HepG2 (cell line): ENCODE measurements at regions not wholly inside any gene's neighbourhood (a gene's known extent, or its start where the extent isn't known, plus 50 kb on each side); places are given as distances from the start of the nearest gene placed in this dataset.

Source experiments
- ATAC-seq: fragments of 200-7000 bp; cut with Tn5 transposase; 3 replicates; pipeline ENCODE4 v1.9.1; 2020; ENCODE audit warnings: mild to moderate bottlenecking, moderate library complexity
- BruUV-seq: library from RNA; stranded (reverse); fragments of 400-500 nt; replicated peaks from 2 replicates; lab custom pipeline; 2021; lab: Mats Ljungman, UMichigan
- CTCF ChIA-PET: fragments of 300-600 bp; formaldehyde crosslinking; extraction: SDS; loops from one replicate; lab custom pipeline; 2021; ENCODE audit warnings: low total read pairs, inconsistent platforms, low intra/inter-chr PET ratio; lab: Yijun Ruan, JAX
- POLR2A ChIA-PET: fragments of 350-600 bp; sonication (Branson Sonifier 250); formaldehyde crosslinking; loops from one replicate; lab custom pipeline; 2020; ENCODE audit warnings: antibody characterized with exemption, inconsistent platforms; lab: Yijun Ruan, JAX
- DNase-seq: peaks from one replicate; pipeline ENCODE4 v3.0.0-alpha.2; 2015; ENCODE audit warnings: low spot score
- FAIRE-seq: peaks from 3 replicates; lab custom pipeline; 2011; peaks lifted over from hg19 to GRCh38; lab: Jason Lieb, UNC
- H2AFZ ChIP-seq: one replicate; pipeline ENCODE4 v1.6.1; 2011; ENCODE audit warnings: low read length, inconsistent platforms
- H3K27ac ChIP-seq: fragments of 300-600 bp; 3 replicates; pipeline ENCODE4 v1.8.0; 2011; ENCODE audit warnings: mixed run types, mild to moderate bottlenecking, mixed read lengths, low read length, inconsistent platforms; ENCODE audit not compliant: insufficient read depth; ENCODE audit errors: extremely low read length
- H3K27me3 ChIP-seq, 2 experiments: fragments of 200-600 bp in 1 of 2; 2 replicates in 1 of 2; 3 replicates in 1 of 2; pipeline versions ENCODE4 v1.6.0 to v1.8.0; 2011; ENCODE audit warnings: low read length in 2 of 2, mild to moderate bottlenecking in 2 of 2, moderate library complexity in 2 of 2, inconsistent platforms in 1 of 2; ENCODE audit not compliant: insufficient read depth in 2 of 2, control insufficient read depth in 1 of 2
- H3K36me3 ChIP-seq, 2 experiments: fragments of 200-600 bp in 1 of 2; replicated peaks in 1 of 2; 2 replicates in 1 of 2; 3 replicates in 1 of 2; pipeline versions ENCODE4 v1.5.1 to v1.8.0; 2011; ENCODE audit warnings: low read length in 2 of 2, inconsistent platforms in 1 of 2; ENCODE audit not compliant: insufficient read depth in 2 of 2, control insufficient read depth in 1 of 2
- H3K4me1 ChIP-seq: 2 replicates; pipeline ENCODE4 v1.5.1; 2012; ENCODE audit warnings: low read length, inconsistent platforms; ENCODE audit not compliant: insufficient read depth
- H3K4me2 ChIP-seq: 2 replicates; pipeline ENCODE4 v1.6.0; 2011; ENCODE audit warnings: low read depth, low read length, inconsistent platforms
- H3K4me3 ChIP-seq, 3 experiments: fragments of 200-600 bp in 1 of 3; sonication (generic), shearing (Covaris generic) in 1 of 3; replicated peaks in 1 of 3; 2 replicates each; pipeline ENCODE4 v1.5.1; 2011 to 2016; ENCODE audit warnings: low read length in 3 of 3, inconsistent platforms in 2 of 3, low read depth in 2 of 3, mild to moderate bottlenecking in 2 of 3, control low read depth in 1 of 3, mixed read lengths in 1 of 3; ENCODE audit not compliant: insufficient read depth in 1 of 3
- H3K79me2 ChIP-seq: one replicate; pipeline ENCODE4 v1.6.1; 2011; ENCODE audit warnings: low read length, inconsistent platforms; ENCODE audit not compliant: insufficient read depth
- H3K9ac ChIP-seq: 2 replicates; pipeline ENCODE4 v1.6.0; 2011; ENCODE audit warnings: mild to moderate bottlenecking, low read depth, low read length, inconsistent platforms; ENCODE audit not compliant: insufficient read depth
- H3K9me3 ChIP-seq: 2 replicates; pipeline ENCODE4 v1.5.1; 2012; ENCODE audit warnings: mild to moderate bottlenecking, low read length
- H4K20me1 ChIP-seq: 2 replicates; pipeline ENCODE4 v1.6.0; 2011; ENCODE audit warnings: inconsistent platforms, mild to moderate bottlenecking, low read length, moderate library complexity; ENCODE audit not compliant: insufficient read depth
- ATF4 ChIP-seq, 2 experiments: fragments of 450-650 bp in 1 of 2; sonication (generic) in 1 of 2; formaldehyde crosslinking; IDR thresholded peaks; 2 replicates each; pipeline versions ENCODE4 v1.5.0 to v1.8.0; 2020 to 2022; ENCODE audit warnings: mild to moderate bottlenecking in 1 of 2, missing genetic modification reagents in 1 of 2
- BCL6 ChIP-seq: IDR thresholded peaks from 2 replicates; pipeline ENCODE4 v1.6.1; 2016; ENCODE audit warnings: missing genetic modification reagents, missing compliant biosample characterization
- BRCA1 ChIP-seq: sonication (generic); formaldehyde crosslinking; IDR thresholded peaks from 2 replicates; pipeline ENCODE4 v1.4.0; 2020; ENCODE audit warnings: missing genetic modification reagents
- MLLT10 ChIP-seq: sonication (generic); formaldehyde crosslinking; IDR thresholded peaks from 2 replicates; pipeline ENCODE4 v1.4.0; 2020; ENCODE audit warnings: missing genetic modification reagents
- MXD3 ChIP-seq: IDR thresholded peaks from 2 replicates; pipeline ENCODE4 v1.6.1; 2016; ENCODE audit warnings: mild to moderate bottlenecking, missing biosample characterization, missing genetic modification reagents
- MZF1 ChIP-seq: sonication (generic); formaldehyde crosslinking; IDR thresholded peaks from 2 replicates; pipeline ENCODE4 v1.8.1; 2023; ENCODE audit warnings: mild to moderate bottlenecking, missing genetic modification reagents, borderline replicate concordance
- RORA ChIP-seq: sonication (generic); formaldehyde crosslinking; IDR thresholded peaks from 2 replicates; pipeline ENCODE4 v1.5.0; 2020; ENCODE audit warnings: mild to moderate bottlenecking, missing genetic modification reagents, moderate library complexity
- SIN3B ChIP-seq: fragments of 150-350 bp; IDR thresholded peaks from 2 replicates; pipeline ENCODE4 v1.6.1; 2014; ENCODE audit warnings: low read length
- SMARCE1 ChIP-seq: fragments of 450-650 bp; IDR thresholded peaks from 2 replicates; pipeline ENCODE4 v1.6.1; 2017; ENCODE audit warnings: borderline replicate concordance
- SNAPC5 ChIP-seq: sonication (generic); formaldehyde crosslinking; IDR thresholded peaks from 2 replicates; pipeline ENCODE4 v1.8.1; 2023; ENCODE audit warnings: mild to moderate bottlenecking, missing genetic modification reagents, borderline replicate concordance
- TEAD2 ChIP-seq: sonication (generic); formaldehyde crosslinking; IDR thresholded peaks from 2 replicates; pipeline ENCODE4 v1.9.0; 2021; ENCODE audit warnings: missing genetic modification reagents
- ZNF276 ChIP-seq: sonication (generic); formaldehyde crosslinking; IDR thresholded peaks from 2 replicates; pipeline ENCODE4 v1.4.0; 2020; ENCODE audit warnings: mild to moderate bottlenecking, low read depth, missing genetic modification reagents
- ZNF574 ChIP-seq: sonication (generic); formaldehyde crosslinking; IDR thresholded peaks from 2 replicates; pipeline ENCODE4 v1.4.0; 2020; ENCODE audit warnings: missing genetic modification reagents
- ZSCAN30 ChIP-seq: sonication (generic); formaldehyde crosslinking; IDR thresholded peaks from 2 replicates; pipeline ENCODE4 v1.5.0; 2020; ENCODE audit warnings: mild to moderate bottlenecking, missing genetic modification reagents
- WGBS: methylation state at CpG from one replicate; pipeline ENCODE4 v1.1.6; 2017; ENCODE audit warnings: low lambda C conversion rate; 5-methylcytosine and 5-hydroxymethylcytosine counted together
- in situ Hi-C: cut with HindIII; loops from 2 replicates; pipeline ENCODE4 v1.10.0; 2017; ENCODE audit warnings: low pct_unique_long_range_greater_than_20kb; ENCODE audit not compliant: extremely low pct_ligation_motif_present
- intact Hi-C: fragments of 100-400 bp; cut with micrococcal nuclease; formaldehyde crosslinking; loops from one replicate; pipeline ENCODE4 v1.10.0; 2022; ENCODE audit not compliant: unreplicated experiment

- TF ChIP-seq ZNF276 (CRISPR knock-in tag): no peak
- no peak for TF ChIP-seq MLLT10 (CRISPR knock-in tag)
- TF ChIP-seq SIN3B: no peak
- no peak for TF ChIP-seq MZF1
- no peak for TF ChIP-seq ZSCAN30 (CRISPR knock-in tag)
- no peak for TF ChIP-seq TEAD2 (CRISPR knock-in tag)
- no peak for TF ChIP-seq MXD3 (CRISPR knock-in tag)
- TF ChIP-seq ATF4 (CRISPR knock-in tag; IDR thresholded peaks at IDR 0.05): no peak
These were observed 100.4 kb downstream of the HMX1 start (continued) for GRCh38 chr4:8771258-8771590.

GRCh38 chr4:8770518-8771257, 101.0 kb downstream of the HMX1 start:
- DNase-seq (no peak), ATAC-seq (no peak; the same call in 2 of the 3 replicates), FAIRE-seq (no peak)
- no peak overlapping the region for H3K4me2 ChIP-seq
- no peaks in the 10 kb centered on the region for H4K20me1 ChIP-seq
- no peak overlapping the region for H3K9ac ChIP-seq
- no peaks in the 10 kb centered on the region for H3K4me1 ChIP-seq
- H2AFZ ChIP-seq: no peak overlapping the region
- POLR2A ChIA-PET: no interaction called here
- no peaks in the 10 kb centered on the region for H3K36me3 ChIP-seq
- in situ Hi-C loops (no loop called here), intact Hi-C loops (no loop called here)
- WGBS: 30% methylated on average over 10 of the region's 20 CpGs
- H3K9me3 ChIP-seq: no peaks in the 10 kb centered on the region
- CTCF ChIA-PET: no interaction called here
- H3K79me2 ChIP-seq: no peaks in the 10 kb centered on the region
- TF ChIP-seq BCL6 (CRISPR knock-in tag) (no peak), SNAPC5 (CRISPR knock-in tag) (no peak), ZNF574 (CRISPR knock-in tag) (no peak), SMARCE1 (no peak), RORA (CRISPR knock-in tag) (no peak), BRCA1 (no peak)
- H3K4me3 ChIP-seq: no peak overlapping the region
- peaks cover 2 to 28% of the 10 kb centered on the region in 2 experiments; a peak in 4 of 5 replicates for H3K27me3 ChIP-seq
- no peak overlapping the region for H3K27ac ChIP-seq
- BruUV-seq: no TSS peak
